GM18498 (cell line): ENCODE measurements at regions not wholly inside any gene's neighbourhood (a gene's known extent, or its start where the extent isn't known, plus 50 kb on each side); places are given as distances from the start of the nearest gene placed in this dataset.
"Not testable (repeated sequence)": the region's sequence is repeated elsewhere in the genome, so short reads cannot be mapped to it uniquely, and the experiment has no call there.

Source experiments
- ATAC-seq: cut with Tn5 transposase; IDR thresholded peaks from one replicate; pipeline ENCODE4 v1.9.1; 2021; ENCODE audit warnings: mild to moderate bottlenecking, moderate library complexity; ENCODE audit not compliant: unreplicated experiment

DNA sequence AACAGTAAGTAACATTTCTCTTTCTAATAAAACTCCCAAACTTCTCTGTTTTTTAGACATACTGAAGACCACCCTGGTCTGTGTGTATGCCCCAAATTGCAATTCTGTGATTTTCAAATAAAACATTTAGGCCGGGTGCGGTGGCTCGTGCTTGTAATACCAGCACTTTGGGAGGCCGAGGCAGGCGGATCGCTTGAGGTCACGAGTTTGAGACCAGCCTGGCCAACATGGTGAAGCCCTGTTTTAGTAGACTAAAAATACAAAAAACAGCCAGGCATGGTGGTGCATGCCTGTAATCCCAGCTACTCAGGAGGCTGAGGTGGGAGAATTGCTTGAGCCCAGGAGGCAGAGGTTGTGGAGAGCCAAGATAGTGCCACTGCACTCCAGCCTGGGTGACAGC is 368.5 kb downstream of the PTPRU start:
- ATAC-seq = not testable (repeated sequence)

- no peak for ATAC-seq
These were observed 367.3 kb downstream of the PTPRU start for GRCh38 chr1:29603622-29604021.

DNA sequence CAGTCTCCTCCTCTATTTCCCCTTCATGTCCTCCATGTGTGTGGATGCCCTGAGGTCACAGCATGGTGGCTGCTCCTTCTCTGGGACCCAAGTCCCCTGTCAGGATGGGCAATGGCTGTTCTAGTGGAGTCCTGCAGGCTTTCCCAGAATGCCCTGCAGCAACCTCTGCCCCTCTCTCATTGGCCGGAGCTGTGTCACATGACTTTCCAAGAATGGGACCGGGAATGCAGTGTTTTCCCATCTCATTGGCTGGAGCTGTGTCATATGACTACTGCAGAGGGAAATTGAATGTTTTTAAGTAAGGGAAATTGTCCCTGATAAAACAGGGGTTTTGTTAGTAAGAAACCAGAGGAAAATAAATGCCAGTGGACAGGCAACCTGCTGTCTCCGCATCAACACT is 365.9 kb downstream of the PTPRU start:
- ATAC-seq = no peak

GRCh38 chr1:29601021-29601420 is 364.7 kb downstream of the PTPRU start:
- ATAC-seq = no peak

DNA sequence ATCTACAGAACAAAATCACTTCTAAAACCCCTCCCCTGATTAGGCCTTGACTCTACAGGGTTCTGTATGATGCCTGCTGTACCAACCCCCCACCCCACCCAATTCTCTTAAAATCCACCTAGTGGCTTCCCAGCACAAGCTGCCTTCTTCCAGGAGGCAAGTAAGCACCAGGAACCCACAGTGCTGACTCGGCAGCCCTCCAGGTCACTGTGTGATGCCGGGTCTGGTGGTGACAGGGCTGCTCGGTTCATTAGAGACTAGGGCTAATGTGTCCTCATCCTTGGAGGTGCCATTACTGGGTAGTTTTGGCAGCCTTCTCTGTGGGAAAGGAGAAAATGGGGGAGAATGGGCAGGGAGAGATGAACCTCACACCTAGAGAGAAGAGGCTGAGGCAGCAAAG is 363.5 kb downstream of the PTPRU start:
- ATAC-seq = no peak

DNA sequence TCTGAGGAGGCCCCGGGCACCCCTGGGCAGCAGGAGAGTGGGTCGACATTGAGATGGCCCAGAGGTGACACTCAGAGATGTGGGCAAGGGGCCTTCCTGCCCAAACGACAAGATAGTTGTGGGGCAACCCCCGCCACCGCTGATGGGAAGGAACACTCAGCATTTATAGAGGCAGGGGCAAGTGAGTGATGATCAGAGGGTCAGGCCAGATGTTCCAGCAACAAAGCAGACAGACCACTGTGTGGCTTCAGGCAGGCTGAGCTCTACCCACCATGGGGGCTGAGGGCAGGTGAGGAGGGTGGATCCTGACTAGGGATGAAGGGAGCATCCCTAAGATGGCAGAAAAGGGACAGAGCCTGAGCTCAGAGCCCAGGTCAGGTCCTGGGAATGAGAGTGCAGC is 362.7 kb downstream of the PTPRU start:
- ATAC-seq = no peak

- ATAC-seq = no peak
These were observed 361.5 kb downstream of the PTPRU start for GRCh38 chr1:29597861-29598260.

GRCh38 chr1:29593601-29594382 is 357.5 kb downstream of the PTPRU start:
- ATAC-seq = no peak

DNA sequence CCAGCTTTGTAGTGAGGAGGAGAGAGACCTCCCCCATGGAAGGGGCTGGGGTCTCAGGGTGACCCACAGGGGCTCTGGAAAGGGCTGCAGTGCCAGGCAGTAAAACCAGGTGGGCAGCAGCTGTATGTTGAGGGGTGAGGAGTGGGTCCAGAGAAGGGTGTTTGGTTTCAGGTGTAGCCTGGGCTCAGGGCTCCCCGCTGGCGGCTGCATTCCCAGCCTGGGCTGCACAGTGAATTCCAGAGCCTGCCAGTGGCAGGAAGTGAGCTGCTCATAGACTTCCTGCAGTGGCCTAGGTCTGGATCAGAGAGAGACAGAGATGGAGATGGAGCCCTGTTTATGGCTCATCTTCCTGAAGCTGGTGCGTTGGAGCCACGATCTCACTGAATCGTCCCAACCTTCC is 356.4 kb downstream of the PTPRU start:
- ATAC-seq = no peak

DNA sequence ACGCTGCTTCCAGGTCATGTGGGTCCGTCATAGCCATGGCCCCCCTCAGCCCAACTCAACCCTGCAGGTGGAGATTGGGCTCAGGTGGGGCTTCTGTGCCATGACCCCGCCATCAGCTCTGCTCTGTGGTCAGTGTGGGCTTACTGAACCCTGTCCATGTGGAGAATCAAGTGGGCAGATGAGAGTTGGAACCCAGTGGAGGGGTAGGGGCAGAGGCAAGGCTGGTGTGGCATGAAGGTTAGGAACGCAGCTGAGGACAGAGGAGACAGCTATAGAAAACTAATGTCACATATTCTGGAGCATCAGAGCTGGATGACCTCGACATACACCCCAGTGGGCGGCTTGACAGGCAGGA is 355.9 kb downstream of the PTPRU start:
- no peak for ATAC-seq

GRCh38 chr1:29591601-29592260 is 355.4 kb downstream of the PTPRU start:
- ATAC-seq = no peak

GRCh38 chr1:29590583-29591565 is 354.6 kb downstream of the PTPRU start:
- no peak for ATAC-seq

- ATAC-seq = not testable (repeated sequence)
These were observed 353.4 kb downstream of the PTPRU start for GRCh38 chr1:29589716-29590115.

DNA sequence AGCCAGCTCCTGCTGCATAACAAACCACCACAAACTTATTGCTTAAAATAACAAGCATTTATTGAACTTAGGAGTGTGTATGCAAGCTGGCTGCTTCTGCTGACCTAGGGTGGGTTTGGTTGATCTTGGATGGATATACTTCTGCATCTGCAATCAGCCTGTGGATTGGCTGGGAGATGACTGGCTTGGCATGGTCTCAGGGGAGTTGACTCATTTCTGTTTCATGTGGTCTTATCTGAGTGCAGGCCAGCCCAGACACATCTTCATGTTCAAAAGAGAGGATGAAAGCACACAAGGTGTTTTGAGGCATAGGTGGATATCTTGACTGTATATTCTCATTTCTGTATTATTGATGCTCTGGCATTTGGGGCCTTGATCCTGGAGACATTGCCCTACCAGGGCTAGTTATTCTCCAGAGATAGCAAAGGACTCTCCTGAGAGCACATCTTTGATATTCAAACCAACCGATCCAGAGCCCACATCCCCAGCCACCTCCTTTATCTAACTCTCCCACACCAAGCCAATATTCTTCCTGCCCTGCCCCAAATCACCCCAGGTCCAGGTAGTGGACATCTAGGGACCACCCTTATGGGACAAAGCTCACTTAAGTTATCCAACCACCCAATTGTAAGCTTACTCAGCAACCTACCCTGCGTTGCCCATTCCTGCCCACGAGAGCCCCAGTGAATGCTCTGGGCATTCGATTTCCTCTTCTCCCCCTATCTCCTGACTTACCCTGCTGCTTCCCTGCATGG is 350.8 kb downstream of the PTPRU start:
- ATAC-seq = no peak

DNA sequence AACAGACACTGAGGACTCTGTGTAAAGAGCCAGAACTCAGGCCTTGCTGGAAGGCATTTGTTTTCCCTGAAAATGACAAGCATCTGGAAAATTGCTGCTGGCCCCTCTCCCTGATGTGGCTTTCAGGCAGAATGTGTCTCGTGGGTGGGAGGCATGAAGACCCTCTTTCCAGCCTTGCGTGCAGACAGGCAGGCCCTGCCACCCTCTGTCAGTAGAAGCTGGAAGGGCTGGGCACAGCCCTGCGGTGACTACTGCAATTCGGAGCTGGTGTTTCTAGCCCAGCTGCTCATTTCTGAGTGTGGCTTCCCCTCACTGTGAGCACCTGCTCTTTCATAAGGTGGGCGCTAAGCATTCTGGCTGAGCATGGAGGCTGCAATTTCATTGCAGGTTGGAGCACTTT is 349.9 kb downstream of the PTPRU start:
- no peak for ATAC-seq

DNA sequence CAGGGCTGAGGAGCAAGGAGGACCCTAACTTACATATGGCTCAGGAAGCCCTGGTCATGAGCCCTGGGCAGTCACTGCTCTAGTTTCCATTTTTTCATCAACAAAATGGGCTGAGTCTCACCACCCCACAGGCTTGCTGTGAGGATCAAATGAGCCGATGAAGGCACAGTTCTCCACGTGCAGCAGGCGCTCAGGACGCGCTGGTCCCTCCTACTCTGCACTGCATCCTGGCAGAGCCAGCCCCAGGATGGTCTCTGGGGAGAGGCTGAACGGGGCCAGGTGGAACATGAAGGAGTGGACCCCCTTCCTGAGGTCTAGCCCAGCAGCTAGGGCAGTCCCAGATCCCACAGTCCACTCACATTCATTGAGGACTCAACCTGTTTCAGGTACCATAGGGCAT is 349.3 kb downstream of the PTPRU start:
- no peak for ATAC-seq

GRCh38 chr1:29585201-29585600 is 348.9 kb downstream of the PTPRU start:
- no peak for ATAC-seq

DNA sequence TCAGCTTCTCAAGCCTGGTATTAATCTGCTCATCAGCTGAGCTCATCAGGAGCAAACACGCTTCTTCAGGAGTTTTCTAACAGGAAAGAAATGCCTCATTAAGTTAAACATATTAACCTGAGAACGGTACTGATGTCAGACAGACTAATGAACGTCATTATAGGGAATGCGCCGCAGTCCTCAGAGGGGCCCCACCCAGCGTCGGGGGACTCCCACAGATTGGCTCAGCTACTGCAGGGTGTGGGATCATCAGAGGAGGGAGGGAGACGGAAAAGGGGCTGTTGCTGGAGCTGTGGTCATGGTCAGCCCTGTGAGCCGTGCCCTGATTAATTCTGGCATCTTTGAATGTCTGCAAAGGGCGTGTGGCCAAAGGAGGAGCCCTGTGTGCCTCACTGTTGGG is 348.5 kb downstream of the PTPRU start:
- ATAC-seq = no peak

DNA sequence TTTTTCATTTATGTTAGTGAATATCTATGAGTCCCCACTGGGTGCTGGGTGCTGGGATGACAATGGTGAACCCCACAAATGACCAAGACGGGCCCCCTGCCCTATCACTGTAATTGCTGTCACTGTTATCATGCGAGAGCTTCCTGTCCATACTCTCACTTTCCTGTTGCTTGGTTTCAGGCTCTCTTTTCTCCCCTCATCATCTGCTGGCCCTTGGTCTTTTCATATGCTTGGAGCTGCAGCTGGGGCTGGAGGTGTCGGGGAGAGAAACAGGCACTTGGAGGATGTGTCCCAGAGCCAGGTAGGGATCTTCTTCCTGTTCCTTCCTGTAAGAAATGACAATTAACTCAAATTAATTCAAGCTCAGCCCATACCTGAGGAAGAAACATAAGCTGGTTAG is 348.0 kb downstream of the PTPRU start:
- ATAC-seq = no peak

DNA sequence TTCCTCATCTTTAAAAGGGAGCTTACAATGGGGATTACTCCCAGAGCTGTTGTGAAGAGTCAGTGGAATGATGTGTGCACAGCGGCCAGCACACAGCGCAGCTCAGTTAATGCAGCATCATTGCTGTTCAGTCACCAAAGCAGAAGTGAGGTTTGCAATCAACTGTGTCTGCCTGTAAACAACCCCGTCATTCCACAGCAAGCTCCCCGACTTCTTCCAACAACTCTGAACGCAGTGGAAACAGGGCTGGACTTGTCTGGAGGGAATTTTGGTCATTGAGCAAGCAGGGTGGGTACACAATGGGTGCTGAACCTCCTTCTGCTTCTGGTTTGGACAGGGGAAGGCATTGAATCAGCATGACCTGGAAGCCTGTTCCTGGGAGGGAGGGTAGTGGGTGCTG is 347.4 kb downstream of the PTPRU start:
- ATAC-seq = no peak

DNA sequence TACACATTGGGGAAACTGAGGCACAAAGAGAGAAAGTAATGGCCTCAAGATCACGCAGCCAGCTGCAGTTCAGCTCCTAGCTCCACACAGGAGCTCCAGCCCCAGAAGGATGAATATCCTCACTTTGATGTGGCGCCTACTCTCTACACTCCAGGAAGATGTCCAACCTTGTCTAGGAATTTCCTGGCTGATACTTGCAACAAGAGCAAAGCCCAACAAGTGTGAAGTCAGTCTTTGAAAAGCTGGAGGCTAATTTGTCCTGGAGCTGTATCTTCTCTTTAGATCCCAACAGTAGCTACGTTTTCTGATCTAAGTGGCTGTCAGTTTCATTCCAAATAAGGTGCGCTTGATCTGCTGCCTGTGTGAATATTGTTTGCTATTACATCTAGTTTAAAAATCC is 344.9 kb downstream of the PTPRU start:
- ATAC-seq = no peak
